B cell (primary cell): ENCODE measurements at regions not wholly inside any gene's neighbourhood (a gene's known extent, or its start where the extent isn't known, plus 50 kb on each side); places are given as distances from the start of the nearest gene placed in this dataset.

Experiments used
- ATAC-seq: fragments of 200-7000 bp; cut with Tn5 transposase; one replicate; pipeline ENCODE4 v1.10.0; 2021; ENCODE audit warnings: low read depth, mild to moderate bottlenecking, moderate number of reproducible peaks, moderate library complexity
- CTCF ChIA-PET: fragments of 350-600 bp; sonication (Branson Sonifier 250); formaldehyde crosslinking; loops from one replicate; lab custom pipeline; 2021; ENCODE audit warnings: antibody characterized with exemption, inconsistent platforms; lab: Charles Lee
- POLR2A ChIA-PET: fragments of 350-600 bp; sonication (Branson Sonifier 250); formaldehyde crosslinking; loops from one replicate; lab custom pipeline; 2021; ENCODE audit warnings: antibody characterized with exemption; lab: Charles Lee
- DNase-seq: peaks from one replicate; pipeline ENCODE4 v3.0.0; 2013
- H2AFZ ChIP-seq: 2 replicates; pipeline ENCODE4 v1.6.1; 2012; ENCODE audit warnings: mild to moderate bottlenecking, low read depth, low read length; ENCODE audit not compliant: insufficient read depth, poor library complexity, severe bottlenecking
- H3K27ac ChIP-seq, 2 donors: 1 replicate in 1 of 2; 2 replicates in 1 of 2; pipeline ENCODE4 v1.5.1; 2012 to 2013; ENCODE audit warnings: low read length in 2 of 2, mild to moderate bottlenecking in 2 of 2, moderate library complexity in 1 of 2
- H3K27me3 ChIP-seq, 4 experiments: fragments of 200-600 bp in 1 of 4; sonication (generic) in 1 of 4; replicated peaks in 1 of 4; 1 replicate in 2 of 4; 2 replicates in 2 of 4; pipeline versions ENCODE4 v1.6.1 to v1.7.0; 2013 to 2016; ENCODE audit warnings: low read length in 3 of 4, mild to moderate bottlenecking in 2 of 4, mixed read lengths in 1 of 4, moderate library complexity in 1 of 4; ENCODE audit not compliant: insufficient read depth in 4 of 4, control insufficient read depth in 3 of 4; ENCODE audit errors: control extremely low read depth in 1 of 4
- H3K36me3 ChIP-seq, 2 experiments: replicated peaks in 1 of 2; 1 replicate in 1 of 2; 2 replicates in 1 of 2; pipeline versions ENCODE4 v1.6.1 to v1.7.1; 2013; ENCODE audit warnings: low read length in 1 of 2; ENCODE audit not compliant: insufficient read depth in 2 of 2, control insufficient read depth in 1 of 2; ENCODE audit errors: control extremely low read depth in 1 of 2, extremely low read depth in 1 of 2
- H3K4me1 ChIP-seq, 2 donors: fragments of 200-600 bp in 1 of 2; sonication (generic) in 1 of 2; 1 replicate in 1 of 2; 2 replicates in 1 of 2; pipeline versions ENCODE4 v1.5.1 to v1.6.1; 2013 to 2017; ENCODE audit warnings: low read length in 2 of 2; ENCODE audit not compliant: control insufficient read depth in 2 of 2, insufficient read depth in 2 of 2
- H3K4me2 ChIP-seq: replicated peaks from 2 replicates; pipeline ENCODE3; 2012; ENCODE audit warnings: mild to moderate bottlenecking, low read depth, low read length; ENCODE audit not compliant: poor library complexity, severe bottlenecking
- H3K4me3 ChIP-seq, 5 experiments: fragments of 200-600 bp in 1 of 5; sonication (generic) in 1 of 5; 1 replicate in 3 of 5; 2 replicates in 2 of 5; pipeline versions ENCODE4 v1.5.1 to v1.7.0; 2011 to 2016; ENCODE audit warnings: low read length in 4 of 5, mild to moderate bottlenecking in 4 of 5, low read depth in 2 of 5, control low read depth in 1 of 5, moderate library complexity in 1 of 5; ENCODE audit not compliant: insufficient read depth in 1 of 5; ENCODE audit errors: control extremely low read depth in 1 of 5, extremely low read depth in 1 of 5
- H3K79me2 ChIP-seq: fragments of 200-600 bp; sonication (generic); one replicate; pipeline ENCODE4 v1.6.0; 2016; ENCODE audit warnings: low read length; ENCODE audit not compliant: control insufficient read depth, insufficient read depth
- H3K9ac ChIP-seq: fragments of 200-600 bp; sonication (generic); 2 replicates; pipeline ENCODE4 v1.6.1; 2017; ENCODE audit warnings: mild to moderate bottlenecking, low read length, moderate library complexity
- H3K9me3 ChIP-seq, 3 donors: one replicate each; pipeline versions ENCODE4 v1.6.1 to v1.7.1; 2013; ENCODE audit warnings: low read length in 2 of 3; ENCODE audit not compliant: control insufficient read depth in 2 of 3, insufficient read depth in 1 of 3; ENCODE audit errors: control extremely low read depth in 1 of 3
- H4K20me1 ChIP-seq: 2 replicates; pipeline ENCODE4 v1.6.0; 2012; ENCODE audit warnings: mild to moderate bottlenecking, low read length; ENCODE audit not compliant: insufficient read depth, control insufficient read depth, poor library complexity, severe bottlenecking
- H3K27ac Mint-ChIP-seq: one replicate; pipeline ENCODE4 v1.8.0; 2021; ENCODE audit warnings: mixed read lengths
- H3K27me3 Mint-ChIP-seq: one replicate; pipeline ENCODE4 v1.8.0; 2021; ENCODE audit warnings: mixed read lengths
- H3K4me1 Mint-ChIP-seq: one replicate; pipeline ENCODE4 v1.8.0; 2021; ENCODE audit warnings: mixed read lengths
- H3K4me3 Mint-ChIP-seq: one replicate; pipeline ENCODE4 v1.8.0; 2021; ENCODE audit warnings: mixed read lengths
- H3K9me3 Mint-ChIP-seq: one replicate; pipeline ENCODE4 v1.8.0; 2022; ENCODE audit warnings: mixed read lengths; ENCODE audit not compliant: insufficient read depth
- EZH2 ChIP-seq: IDR thresholded peaks from 2 replicates; pipeline ENCODE4 v1.6.1; 2012; ENCODE audit warnings: borderline replicate concordance, low read depth, mild to moderate bottlenecking, moderate library complexity, low read length; ENCODE audit not compliant: insufficient read depth, poor library complexity, severe bottlenecking
- WGBS: methylation state at CpG from one replicate; pipeline ENCODE4 v1.1.5; 2013; ENCODE audit warnings: missing lambda C conversion rate; ENCODE audit not compliant: insufficient coverage; 5-methylcytosine and 5-hydroxymethylcytosine counted together
- intact Hi-C: fragments of 100-400 bp; cut with micrococcal nuclease; formaldehyde crosslinking; loops from one replicate; pipeline ENCODE4 v1.10.0; 2022
- TF ChIP-seq, protein P1 (sequence below): fragments of 200-600 bp; IDR thresholded peaks from one replicate; pipeline ENCODE4 v1.8.0; 2022; ENCODE audit warnings: antibody characterized with exemption, mild to moderate bottlenecking

DNA sequence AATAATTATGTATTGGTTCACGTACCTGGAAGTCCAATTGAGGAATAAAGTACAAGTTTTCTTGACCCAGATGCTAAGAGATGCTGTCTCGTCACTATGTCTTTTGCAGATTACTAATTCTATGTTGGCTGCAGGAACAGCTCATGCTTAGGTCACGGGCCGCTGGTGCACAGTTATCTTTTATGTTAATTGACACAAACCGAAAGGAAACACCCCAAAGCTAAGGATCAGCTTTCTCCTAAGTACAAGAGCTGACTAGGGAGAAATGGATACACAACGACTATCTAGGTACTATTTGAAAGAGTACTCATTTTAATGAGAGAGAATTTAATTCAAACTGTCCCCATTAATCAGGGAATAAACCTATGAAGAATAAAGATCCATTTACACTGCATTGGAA lies 217.7 kb upstream of the SLC35G4 start:
- Histone ChIP-seq H2AFZ (no peak overlapping the region), H3K79me2 (no peaks in the 10 kb centered on the region), H3K9ac (no peak overlapping the region), H3K4me1 (no peaks in the 10 kb centered on the region), H3K9me3 (no peaks in the 10 kb centered on the region), H3K4me3 (no peak overlapping the region), H3K4me2 (no peak overlapping the region), H3K27me3 (no peaks in the 10 kb centered on the region), H3K27ac (no peak overlapping the region), H3K36me3 (no peaks in the 10 kb centered on the region), H4K20me1 (no peaks in the 10 kb centered on the region)
- TF ChIP-seq, protein P1, sequence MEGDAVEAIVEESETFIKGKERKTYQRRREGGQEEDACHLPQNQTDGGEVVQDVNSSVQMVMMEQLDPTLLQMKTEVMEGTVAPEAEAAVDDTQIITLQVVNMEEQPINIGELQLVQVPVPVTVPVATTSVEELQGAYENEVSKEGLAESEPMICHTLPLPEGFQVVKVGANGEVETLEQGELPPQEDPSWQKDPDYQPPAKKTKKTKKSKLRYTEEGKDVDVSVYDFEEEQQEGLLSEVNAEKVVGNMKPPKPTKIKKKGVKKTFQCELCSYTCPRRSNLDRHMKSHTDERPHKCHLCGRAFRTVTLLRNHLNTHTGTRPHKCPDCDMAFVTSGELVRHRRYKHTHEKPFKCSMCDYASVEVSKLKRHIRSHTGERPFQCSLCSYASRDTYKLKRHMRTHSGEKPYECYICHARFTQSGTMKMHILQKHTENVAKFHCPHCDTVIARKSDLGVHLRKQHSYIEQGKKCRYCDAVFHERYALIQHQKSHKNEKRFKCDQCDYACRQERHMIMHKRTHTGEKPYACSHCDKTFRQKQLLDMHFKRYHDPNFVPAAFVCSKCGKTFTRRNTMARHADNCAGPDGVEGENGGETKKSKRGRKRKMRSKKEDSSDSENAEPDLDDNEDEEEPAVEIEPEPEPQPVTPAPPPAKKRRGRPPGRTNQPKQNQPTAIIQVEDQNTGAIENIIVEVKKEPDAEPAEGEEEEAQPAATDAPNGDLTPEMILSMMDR, result no peak
- no peak for TF ChIP-seq EZH2
- intact Hi-C loops, result no loop called here
- no peaks in the 10 kb centered on the region for H3K4me1 Mint-ChIP-seq
- no peak overlapping the region for H3K4me3 Mint-ChIP-seq
- ChIA-PET CTCF (no interaction called here), POLR2A (no interaction called here)
- no peak overlapping the region for H3K27ac Mint-ChIP-seq
- ATAC-seq, result no peak
- no peaks in the 10 kb centered on the region for H3K9me3 Mint-ChIP-seq
- H3K27me3 Mint-ChIP-seq, result no peaks in the 10 kb centered on the region
- no peak for DNase-seq
- 94% methylated on average over 2 of the region's 6 CpGs for WGBS

DNA sequence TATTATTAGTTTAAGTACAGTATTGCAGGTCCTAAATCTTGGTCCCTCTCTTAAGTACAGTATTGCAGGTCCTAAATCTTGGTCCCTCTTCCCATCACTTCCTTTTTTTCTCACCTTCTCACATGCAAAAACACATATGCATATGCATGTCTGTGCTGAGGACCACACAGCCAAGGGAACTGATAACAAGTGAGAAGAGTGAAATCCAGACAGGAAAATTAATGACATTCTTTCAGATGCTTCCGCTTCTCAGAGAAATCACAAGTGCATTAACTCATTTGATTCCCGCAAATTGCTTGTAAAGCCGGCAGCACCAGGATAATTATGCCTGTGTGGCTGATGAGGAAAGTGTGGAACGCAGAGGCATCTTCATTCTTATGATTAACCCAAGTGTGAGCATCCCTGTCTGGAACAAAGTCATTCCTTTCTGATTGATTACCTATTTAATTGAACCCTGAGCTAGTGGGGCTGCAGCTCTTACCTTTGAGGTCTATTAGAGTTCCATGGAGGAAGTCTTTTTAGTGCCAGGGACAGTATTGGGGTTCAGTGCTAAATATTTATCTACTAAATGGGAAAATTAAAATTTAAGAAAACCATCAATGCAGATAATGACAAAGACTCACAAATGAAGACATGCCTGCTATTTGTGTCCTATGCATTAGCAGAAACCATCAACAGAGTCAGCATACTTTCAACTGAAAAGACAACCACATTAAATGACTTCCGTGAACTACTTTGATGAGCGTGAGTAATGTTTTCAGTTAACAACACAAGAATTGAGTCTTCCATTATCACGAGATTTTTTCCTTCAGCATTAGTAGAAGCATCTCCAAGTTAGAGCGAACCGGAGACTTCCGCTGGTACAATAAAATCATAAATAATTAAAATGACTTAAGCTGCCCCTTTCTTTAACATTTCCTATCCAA lies 220.4 kb upstream of the SLC35G4 start:
- no peaks in the 10 kb centered on the region for H3K27me3 Mint-ChIP-seq
- Histone ChIP-seq H3K27ac (no peak overlapping the region), H2AFZ (no peak overlapping the region), H3K4me1 (no peaks in the 10 kb centered on the region), H3K9ac (no peak overlapping the region), H3K4me3 (no peak overlapping the region), H3K36me3 (no peaks in the 10 kb centered on the region), H3K9me3 (no peaks in the 10 kb centered on the region), H3K4me2 (no peak overlapping the region), H3K79me2 (no peaks in the 10 kb centered on the region), H4K20me1 (no peaks in the 10 kb centered on the region), H3K27me3 (no peaks in the 10 kb centered on the region)
- H3K4me3 Mint-ChIP-seq, result no peak overlapping the region
- no peak for TF ChIP-seq EZH2
- TF ChIP-seq, protein P1, result no peak
- ATAC-seq (no peak), DNase-seq (no peak)
- H3K27ac Mint-ChIP-seq, result no peak overlapping the region
- ChIA-PET POLR2A (no interaction called here), CTCF (no interaction called here)
- WGBS, result 88% methylated on average over 6 of the region's 10 CpGs
- no peaks in the 10 kb centered on the region for H3K9me3 Mint-ChIP-seq
- intact Hi-C loops, result no loop called here
- H3K4me1 Mint-ChIP-seq, result no peaks in the 10 kb centered on the region
